ENCODE measurements at regions not wholly inside any gene's neighbourhood (a gene's known extent, or its start where the extent isn't known, plus 50 kb on each side); places are given as distances from the start of the nearest gene placed in this dataset.
"Not testable (repeated sequence)": the region's sequence is repeated elsewhere in the genome, so short reads cannot be mapped to it uniquely, and the experiment has no call there.

- no peak for DNase-seq (ENCODE audit: low spot score)
Observed at GRCh38 chr5:101206534-101206933, 303.5 kb upstream of the ST8SIA4 start.

GRCh38 chr5:101205065-101205464 is 302.0 kb upstream of the ST8SIA4 start:
- not testable (repeated sequence) for DNase-seq (ENCODE audit: low spot score)

- DNase-seq (ENCODE audit: low spot score): not testable (repeated sequence)
Observed at GRCh38 chr5:101180365-101180764, 277.3 kb upstream of the ST8SIA4 start.

GRCh38 chr5:101176605-101177004 is 273.5 kb upstream of the ST8SIA4 start:
- no peak for DNase-seq (ENCODE audit: low spot score)

- DNase-seq (ENCODE audit: low spot score): no peak
Observed at GRCh38 chr5:101174981-101175380, 271.9 kb upstream of the ST8SIA4 start.

DNA sequence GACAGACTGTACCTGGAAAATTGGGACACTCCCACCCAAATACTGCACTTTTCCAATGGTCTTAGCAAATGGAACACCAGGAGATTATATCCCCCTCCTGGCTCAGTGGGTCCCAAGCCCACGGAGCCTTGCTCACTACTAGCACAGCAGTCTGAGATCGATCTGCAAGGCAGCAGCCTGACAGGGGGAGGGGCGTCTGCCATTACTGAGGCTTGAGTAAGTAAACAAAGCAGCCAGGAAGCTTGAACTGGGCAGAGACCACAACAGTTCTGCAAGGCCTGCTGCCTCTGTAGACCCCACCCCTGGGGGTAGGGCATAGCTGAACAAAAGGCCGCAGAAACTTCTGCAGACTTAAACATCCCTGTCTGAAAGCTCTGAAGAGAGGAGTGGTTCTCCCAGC is 260.0 kb upstream of the ST8SIA4 start:
- no peak for DNase-seq (ENCODE audit: low spot score)

GRCh38 chr5:101160002-101160401 is 256.9 kb upstream of the ST8SIA4 start:
- DNase-seq (ENCODE audit: low spot score): no peak

- DNase-seq (ENCODE audit: low spot score): no peak
Observed at GRCh38 chr5:101159006-101159405, 255.9 kb upstream of the ST8SIA4 start.

GRCh38 chr5:101153526-101153925 is 250.4 kb upstream of the ST8SIA4 start:
- DNase-seq (ENCODE audit: low spot score): no peak

GRCh38 chr5:101143526-101143925 is 240.4 kb upstream of the ST8SIA4 start:
- no peak for DNase-seq (ENCODE audit: low spot score)

- no peak for DNase-seq (ENCODE audit: low spot score)
Observed at GRCh38 chr5:101142102-101142501, 239.0 kb upstream of the ST8SIA4 start.

- no peak for DNase-seq (ENCODE audit: low spot score)
Observed at GRCh38 chr5:101136454-101136853, 233.4 kb upstream of the ST8SIA4 start.

- DNase-seq (ENCODE audit: low spot score): no peak
Observed at GRCh38 chr5:101123363-101123762, 220.3 kb upstream of the ST8SIA4 start.

DNA sequence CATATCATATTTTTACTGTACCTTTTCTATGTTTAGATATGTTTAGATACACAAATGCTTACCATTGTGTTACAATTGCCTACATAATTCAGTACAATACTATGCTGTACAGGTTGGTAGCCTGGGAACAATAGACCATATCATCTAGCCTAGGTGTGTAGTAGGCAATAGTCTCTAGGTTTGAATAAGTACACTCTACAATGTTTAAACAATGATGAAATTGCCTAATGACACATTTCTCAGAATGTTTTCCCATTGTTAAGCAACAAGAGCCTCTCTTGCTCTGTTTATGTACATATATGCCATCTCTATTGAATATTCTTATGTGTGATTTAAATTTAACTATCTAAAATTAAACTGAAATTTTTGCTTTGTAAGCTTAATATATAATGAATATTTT is 209.6 kb upstream of the ST8SIA4 start:
- DNase-seq (ENCODE audit: low spot score): no peak

DNA sequence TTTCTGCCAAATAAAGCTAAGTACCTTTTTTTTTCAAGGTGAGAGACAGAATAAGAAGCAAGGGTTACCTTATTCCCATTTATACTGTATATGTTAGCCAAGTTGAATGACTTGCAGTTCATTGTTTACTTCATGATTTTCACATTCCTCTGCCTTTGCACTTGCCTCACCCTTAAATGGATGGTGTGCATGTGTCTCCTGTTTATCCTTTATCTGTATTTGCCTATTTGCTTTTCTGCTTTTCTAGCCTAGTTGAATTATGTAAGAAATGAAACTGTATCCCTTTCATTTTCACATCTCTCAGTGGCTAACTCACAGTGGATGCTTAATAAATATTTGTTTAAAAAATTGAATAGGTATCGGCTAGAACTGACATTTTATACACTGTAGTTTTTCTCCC is 200.8 kb upstream of the ST8SIA4 start:
- DNase-seq (ENCODE audit: low spot score): no peak

DNA sequence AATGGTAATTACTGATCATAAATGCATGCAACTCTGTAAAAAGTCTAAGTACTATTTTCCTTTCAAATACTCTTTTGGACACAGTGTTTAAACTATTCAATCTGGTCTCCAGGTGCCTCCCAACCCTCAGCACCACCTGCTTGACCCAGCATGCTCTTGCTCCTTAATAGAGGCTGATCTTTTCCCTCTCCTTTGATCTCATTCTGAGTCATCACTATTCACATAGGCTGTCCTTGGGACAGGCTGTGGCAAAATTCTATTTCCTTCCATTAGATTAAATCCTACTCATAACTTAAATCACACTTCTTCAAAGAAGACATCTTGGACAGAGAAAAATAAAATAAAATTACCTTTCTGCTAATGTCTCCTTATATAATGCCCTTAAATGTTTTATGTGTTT is 199.4 kb upstream of the ST8SIA4 start:
- DNase-seq (ENCODE audit: low spot score): no peak

GRCh38 chr5:101091902-101092301 is 188.8 kb upstream of the ST8SIA4 start:
- DNase-seq (ENCODE audit: low spot score): no peak

- no peak for DNase-seq (ENCODE audit: low spot score)
Observed at GRCh38 chr5:101084353-101084752, 181.3 kb upstream of the ST8SIA4 start.

DNA sequence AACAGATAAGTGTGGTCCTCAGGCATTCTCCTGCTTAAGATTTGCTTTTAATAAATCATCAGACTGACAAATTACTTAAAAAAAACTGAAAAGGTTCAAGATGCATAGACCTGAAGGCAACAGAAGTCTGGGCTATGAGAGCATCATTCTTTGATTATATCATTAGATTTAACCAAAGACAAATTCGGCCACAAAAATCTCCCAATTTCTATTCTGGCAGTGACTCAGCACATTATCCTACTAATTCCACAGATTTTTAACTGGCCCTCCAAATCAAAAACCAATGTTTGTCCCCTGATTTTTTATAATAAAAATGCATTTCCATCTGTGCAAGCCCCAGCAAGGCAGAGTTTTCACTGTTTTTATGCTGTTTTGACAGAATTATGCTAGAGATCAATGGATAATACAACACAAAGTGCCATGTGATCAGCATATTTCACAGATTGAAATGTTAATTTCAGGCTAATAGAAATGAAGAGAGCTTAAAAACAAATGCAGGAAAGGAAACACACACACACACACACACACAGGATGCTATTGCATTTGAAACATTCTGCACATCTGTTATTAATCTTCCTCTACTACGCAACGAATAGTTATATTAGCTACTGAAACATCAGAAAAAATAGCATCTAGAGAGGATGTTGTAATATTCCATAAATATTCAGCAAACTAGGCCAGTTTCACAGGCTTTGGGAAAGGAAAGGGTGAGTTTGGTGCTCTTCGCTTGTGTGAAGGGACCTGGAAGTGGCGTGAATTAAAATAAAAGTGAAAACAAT is 177.6 kb upstream of the ST8SIA4 start:
- DNase-seq (ENCODE audit: low spot score): no peak

DNA sequence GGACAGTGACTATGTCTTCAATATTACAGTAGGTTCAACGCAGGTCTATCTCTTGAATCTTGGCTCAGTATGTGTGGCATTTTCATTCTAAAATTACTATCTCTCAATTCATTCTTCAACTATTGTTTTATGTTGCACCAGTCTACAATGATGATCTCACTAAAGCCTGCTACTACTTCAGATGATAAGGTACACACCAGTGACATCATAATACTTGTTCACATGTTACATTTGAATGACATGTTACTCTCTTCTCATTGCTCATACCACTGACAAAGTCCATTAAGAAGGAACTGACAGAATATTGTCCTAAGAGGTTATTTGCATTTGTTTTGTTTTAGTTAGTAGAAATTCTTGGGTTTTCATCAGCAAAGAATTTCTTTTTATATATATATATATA is 165.2 kb upstream of the ST8SIA4 start:
- DNase-seq (ENCODE audit: low spot score): no peak

GRCh38 chr5:101067429-101067828 is 164.3 kb upstream of the ST8SIA4 start:
- DNase-seq (ENCODE audit: low spot score): no peak

DNA sequence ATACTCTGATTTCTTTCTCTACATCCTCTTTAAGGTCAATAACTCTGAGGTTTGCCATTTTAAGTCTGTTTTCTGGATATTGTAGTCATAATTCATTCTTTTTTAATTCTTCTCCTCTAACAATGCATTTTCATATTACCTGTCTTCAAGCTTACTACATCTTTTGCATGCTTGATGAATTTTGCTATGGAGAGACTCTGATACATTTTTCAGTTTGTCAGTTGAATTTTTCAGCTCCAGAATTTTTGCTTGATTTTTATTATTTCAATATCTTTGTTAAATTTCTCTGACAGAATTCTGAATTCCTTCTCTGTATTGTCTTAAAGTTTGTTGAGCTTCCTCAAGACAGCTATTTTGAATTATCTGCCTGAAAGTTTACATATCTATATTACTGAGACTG is 159.8 kb upstream of the ST8SIA4 start:
- DNase-seq (ENCODE audit: low spot score): no peak

DNA sequence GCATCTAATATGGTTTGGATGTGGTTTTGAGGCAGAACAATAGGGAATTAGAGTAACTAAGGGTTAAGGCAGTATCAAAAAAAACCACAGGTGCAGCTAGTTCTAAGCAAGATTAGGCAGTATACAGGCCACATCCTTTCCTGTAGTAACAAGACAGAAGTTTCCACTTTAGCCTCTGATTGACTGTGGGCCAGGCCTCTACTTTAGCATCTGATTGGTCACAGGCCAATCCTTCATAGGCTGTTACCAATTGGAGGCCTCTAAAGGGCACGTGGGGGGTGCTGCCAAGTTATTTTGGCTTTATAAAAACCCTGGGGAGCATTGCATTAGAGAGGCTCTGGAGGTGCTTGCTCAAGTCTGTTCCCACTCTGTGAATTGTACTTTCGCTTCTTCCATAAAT is 144.1 kb upstream of the ST8SIA4 start:
- no peak for DNase-seq (ENCODE audit: low spot score)

- DNase-seq (ENCODE audit: low spot score): peak; percentile 52
Observed at GRCh38 chr5:101045689-101046088, 142.6 kb upstream of the ST8SIA4 start.
